OCI-LY7 (cell line): ENCODE measurements at regions not wholly inside any gene's neighbourhood (a gene's known extent, or its start where the extent isn't known, plus 50 kb on each side); places are given as distances from the start of the nearest gene placed in this dataset.

Experiments used
- BruUV-seq: library from RNA; stranded (reverse); fragments of 400-500 nt; replicated peaks from 2 replicates; lab custom pipeline; 2021; lab: Mats Ljungman, UMichigan
- CTCF ChIA-PET: fragments of 300-600 bp; sonication (Branson Sonifier 250); formaldehyde crosslinking; loops from one replicate; lab custom pipeline; 2022; ENCODE audit warnings: antibody characterized with exemption; ENCODE audit not compliant: unreplicated experiment; lab: Charles Lee
- POLR2A ChIA-PET: fragments of 300-600 bp; sonication (Branson Sonifier 250); formaldehyde crosslinking; loops from one replicate; lab custom pipeline; 2022; ENCODE audit warnings: antibody characterized with exemption; lab: Charles Lee
- DNase-seq: peaks from one replicate; pipeline ENCODE4 v3.0.0-alpha.2; 2015; ENCODE audit warnings: low spot score
- H2AFZ ChIP-seq: fragments of 200-600 bp; sonication (generic), shearing (Covaris generic); 2 replicates; pipeline ENCODE4 v1.6.1; 2014; ENCODE audit warnings: mild to moderate bottlenecking, antibody characterized with exemption, low read length, moderate library complexity
- H3K27ac ChIP-seq: fragments of 200-600 bp; sonication (generic); 2 replicates; pipeline ENCODE4 v1.5.1; 2014; ENCODE audit warnings: mixed run types, low read depth, mild to moderate bottlenecking, moderate library complexity, low read length, inconsistent platforms; ENCODE audit not compliant: poor library complexity, severe bottlenecking
- H3K36me3 ChIP-seq: fragments of 200-600 bp; sonication (generic); 2 replicates; pipeline ENCODE4 v1.6.1; 2014; ENCODE audit warnings: mild to moderate bottlenecking, antibody characterized with exemption, low read length, moderate library complexity, mixed read lengths; ENCODE audit not compliant: insufficient read depth
- H3K4me1 ChIP-seq: fragments of 200-600 bp; sonication (generic); 2 replicates; pipeline ENCODE4 v1.5.1; 2014; ENCODE audit warnings: mild to moderate bottlenecking, low read length; ENCODE audit not compliant: insufficient read depth, poor library complexity, severe bottlenecking
- H3K4me2 ChIP-seq: fragments of 200-600 bp; sonication (generic); 2 replicates; pipeline ENCODE4 v1.6.1; 2014; ENCODE audit warnings: mild to moderate bottlenecking, low read length
- H3K4me3 ChIP-seq: fragments of 200-600 bp; sonication (generic); 2 replicates; pipeline ENCODE4 v1.5.1; 2014; ENCODE audit warnings: mild to moderate bottlenecking, low read depth, low read length; ENCODE audit not compliant: poor library complexity, severe bottlenecking
- H3K79me2 ChIP-seq: fragments of 200-600 bp; sonication (generic); 2 replicates; pipeline ENCODE4 v1.6.1; 2016; ENCODE audit warnings: low read depth, mild to moderate bottlenecking, low read length, moderate library complexity, mixed read lengths; ENCODE audit not compliant: insufficient read depth
- H3K9me2 ChIP-seq: fragments of 200-600 bp; sonication (generic); 2 replicates; pipeline ENCODE4 v1.6.1; 2016; ENCODE audit warnings: mild to moderate bottlenecking, low read length, mixed read lengths; ENCODE audit not compliant: insufficient read depth
- H3K9me3 ChIP-seq: fragments of 200-600 bp; sonication (generic); 2 replicates; pipeline ENCODE4 v1.6.1; 2014; ENCODE audit warnings: mild to moderate bottlenecking, mixed run types, low read length, mixed read lengths
- H4K20me1 ChIP-seq: fragments of 200-600 bp; sonication (generic); 2 replicates; pipeline ENCODE4 v1.6.1; 2014; ENCODE audit warnings: mild to moderate bottlenecking, antibody characterized with exemption, low read length, moderate library complexity, mixed read lengths; ENCODE audit not compliant: insufficient read depth
- CTCF ChIP-seq: fragments of 200-600 bp; sonication (generic); conservative IDR thresholded peaks from 2 replicates; pipeline ENCODE4 v1.5.1; 2014; ENCODE audit warnings: mild to moderate bottlenecking, antibody characterized with exemption, low read length, moderate library complexity, mixed read lengths
- EZH2phosphoT487 ChIP-seq: fragments of 200-600 bp; sonication (generic); IDR thresholded peaks from 2 replicates; pipeline ENCODE4 v1.6.1; 2018; ENCODE audit warnings: low read depth, borderline replicate concordance, mild to moderate bottlenecking, mixed run types, antibody characterized with exemption, low read length, moderate library complexity, mixed read lengths
- intact Hi-C: fragments of 100-400 bp; cut with micrococcal nuclease; formaldehyde crosslinking; loops from one replicate; pipeline ENCODE4 v1.10.0; 2022; ENCODE audit not compliant: unreplicated experiment

- Histone ChIP-seq H3K4me2 (no peak overlapping the region), H3K4me3 (no peak overlapping the region), H3K9me3 (no peaks in the 10 kb centered on the region), H3K9me2 (no peaks in the 10 kb centered on the region), H3K27ac (no peak overlapping the region), H3K4me1 (no peaks in the 10 kb centered on the region), H3K36me3 (no peaks in the 10 kb centered on the region), H3K79me2 (no peaks in the 10 kb centered on the region), H4K20me1 (no peaks in the 10 kb centered on the region), H2AFZ (no peak overlapping the region)
- no peak for DNase-seq
- no TSS peak for BruUV-seq
- ChIA-PET POLR2A (interaction anchor here (0.6 kb wide), 1 partner anchor 10 kb away, joined by 4 read pairs; no protein-coding TSS in a partner anchor), CTCF (interaction anchor here (0.6 kb wide), 1 partner anchor 569 kb away, joined by 5 read pairs; no protein-coding TSS in a partner anchor)
- TF ChIP-seq CTCF (no peak), EZH2phosphoT487 (no peak)
- intact Hi-C loops: no loop called here
Observed at GRCh38 chr15:77713281-77713680, 80.6 kb upstream of the LINGO1 start.

GRCh38 chr15:77712438-77712837, 79.7 kb upstream of the LINGO1 start:
- POLR2A ChIA-PET: interaction anchor here (0.6 kb wide), 1 partner anchor 10 kb away, joined by 4 read pairs; no protein-coding TSS in a partner anchor
- Histone ChIP-seq H2AFZ (no peak overlapping the region), H3K4me3 (no peak overlapping the region), H3K4me2 (no peak overlapping the region), H3K27ac (no peak overlapping the region), H3K4me1 (no peaks in the 10 kb centered on the region), H3K9me2 (no peaks in the 10 kb centered on the region), H3K36me3 (no peaks in the 10 kb centered on the region), H3K79me2 (no peaks in the 10 kb centered on the region), H4K20me1 (no peaks in the 10 kb centered on the region), H3K9me3 (no peaks in the 10 kb centered on the region)
- TF ChIP-seq EZH2phosphoT487 (no peak), CTCF (no peak)
- intact Hi-C loops: no loop called here
- CTCF ChIA-PET: interaction anchor here (0.6 kb wide), 1 partner anchor 570 kb away, joined by 5 read pairs; no protein-coding TSS in a partner anchor
- no TSS peak for BruUV-seq
- DNase-seq: no peak

GRCh38 chr15:77710637-77711036, 77.9 kb upstream of the LINGO1 start:
- no peaks in the 10 kb centered on the region for H3K4me1 ChIP-seq
- intact Hi-C loops: no loop called here
- no peaks in the 10 kb centered on the region for H3K36me3 ChIP-seq
- BruUV-seq: no TSS peak
- CTCF ChIA-PET: interaction anchor here (0.6 kb wide), 1 partner anchor 66 kb away, joined by 26 read pairs; no protein-coding TSS in a partner anchor
- no peak for DNase-seq
- H3K79me2 ChIP-seq: no peaks in the 10 kb centered on the region
- H4K20me1 ChIP-seq: no peaks in the 10 kb centered on the region
- POLR2A ChIA-PET: no interaction called here
- no peaks in the 10 kb centered on the region for H3K9me3 ChIP-seq
- no peak overlapping the region for H2AFZ ChIP-seq
- TF ChIP-seq EZH2phosphoT487 (no peak), CTCF (no peak)
- H3K9me2 ChIP-seq: no peaks in the 10 kb centered on the region
- H3K4me2 ChIP-seq: no peak overlapping the region
- H3K4me3 ChIP-seq: no peak overlapping the region
- no peak overlapping the region for H3K27ac ChIP-seq
